C4-2B (cell line): ENCODE measurements at regions not wholly inside any gene's neighbourhood (a gene's known extent, or its start where the extent isn't known, plus 50 kb on each side); places are given as distances from the start of the nearest gene placed in this dataset.

Experiments used
- H3K27ac ChIP-seq: fragments of 450-650 bp; 2 replicates; pipeline ENCODE4 v1.5.1; 2017
- CTCF ChIP-seq: fragments of 450-650 bp; conservative IDR thresholded peaks from 2 replicates; pipeline ENCODE4 v1.5.1; 2017; ENCODE audit warnings: mild to moderate bottlenecking
- ZFX ChIP-seq: fragments of 450-650 bp; IDR thresholded peaks from 2 replicates; pipeline ENCODE4 v1.6.1; 2017

GRCh38 chr12:29054858-29055663, 94.0 kb upstream of the FAR2 start:
- no peak overlapping the region for H3K27ac ChIP-seq
- TF ChIP-seq ZFX (no peak), CTCF (no peak)

- H3K27ac ChIP-seq: no peak overlapping the region
- TF ChIP-seq ZFX (no peak), CTCF (no peak)
Measured at GRCh38 chr12:29066011-29066588, 83.0 kb upstream of the FAR2 start.

- no peak for TF ChIP-seq ZFX
- no peak for TF ChIP-seq CTCF
- no peak overlapping the region for H3K27ac ChIP-seq
Measured at GRCh38 chr12:29067430-29067829, 81.6 kb upstream of the FAR2 start.

GRCh38 chr12:29070309-29070708, 78.8 kb upstream of the FAR2 start:
- TF ChIP-seq CTCF (no peak), ZFX (no peak)
- no peak overlapping the region for H3K27ac ChIP-seq

- TF ChIP-seq ZFX (no peak), CTCF (no peak)
- H3K27ac ChIP-seq: no peak overlapping the region
Measured at GRCh38 chr12:29071099-29071498, 78.0 kb upstream of the FAR2 start.

- no peak for TF ChIP-seq CTCF
- TF ChIP-seq ZFX: no peak
- no peak overlapping the region for H3K27ac ChIP-seq
Measured at GRCh38 chr12:29072631-29073030, 76.4 kb upstream of the FAR2 start.

GRCh38 chr12:29073631-29074239, 75.3 kb upstream of the FAR2 start:
- H3K27ac ChIP-seq: no peak overlapping the region
- TF ChIP-seq ZFX: no peak
- TF ChIP-seq CTCF: peak; percentile 83
